HFF-Myc (cell line): ENCODE measurements at regions not wholly inside any gene's neighbourhood (a gene's known extent, or its start where the extent isn't known, plus 50 kb on each side); places are given as distances from the start of the nearest gene placed in this dataset.
"Not testable (repeated sequence)": the region's sequence is repeated elsewhere in the genome, so short reads cannot be mapped to it uniquely, and the experiment has no call there.

Source experiments
- DNase-seq: peaks from one replicate; pipeline ENCODE4 v3.0.0-alpha.2; 2011; ENCODE audit warnings: low read depth; ENCODE audit errors: extremely low read depth
- H3K4me3 ChIP-seq: replicated peaks from 2 replicates; pipeline ENCODE4 v1.5.1; 2011; ENCODE audit warnings: low read depth, mild to moderate bottlenecking, control low read depth, low read length
- TF ChIP-seq, protein P1 (sequence below): IDR thresholded peaks from 2 replicates; pipeline ENCODE4 v1.5.1; 2012; ENCODE audit warnings: mild to moderate bottlenecking, low read depth, low read length, control low read depth; ENCODE audit errors: missing control alignments

- no peak for DNase-seq
- no peak overlapping the region for H3K4me3 ChIP-seq
- TF ChIP-seq, protein P1, sequence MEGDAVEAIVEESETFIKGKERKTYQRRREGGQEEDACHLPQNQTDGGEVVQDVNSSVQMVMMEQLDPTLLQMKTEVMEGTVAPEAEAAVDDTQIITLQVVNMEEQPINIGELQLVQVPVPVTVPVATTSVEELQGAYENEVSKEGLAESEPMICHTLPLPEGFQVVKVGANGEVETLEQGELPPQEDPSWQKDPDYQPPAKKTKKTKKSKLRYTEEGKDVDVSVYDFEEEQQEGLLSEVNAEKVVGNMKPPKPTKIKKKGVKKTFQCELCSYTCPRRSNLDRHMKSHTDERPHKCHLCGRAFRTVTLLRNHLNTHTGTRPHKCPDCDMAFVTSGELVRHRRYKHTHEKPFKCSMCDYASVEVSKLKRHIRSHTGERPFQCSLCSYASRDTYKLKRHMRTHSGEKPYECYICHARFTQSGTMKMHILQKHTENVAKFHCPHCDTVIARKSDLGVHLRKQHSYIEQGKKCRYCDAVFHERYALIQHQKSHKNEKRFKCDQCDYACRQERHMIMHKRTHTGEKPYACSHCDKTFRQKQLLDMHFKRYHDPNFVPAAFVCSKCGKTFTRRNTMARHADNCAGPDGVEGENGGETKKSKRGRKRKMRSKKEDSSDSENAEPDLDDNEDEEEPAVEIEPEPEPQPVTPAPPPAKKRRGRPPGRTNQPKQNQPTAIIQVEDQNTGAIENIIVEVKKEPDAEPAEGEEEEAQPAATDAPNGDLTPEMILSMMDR, result no peak
Observed at GRCh38 chr21:22154579-22155274, 1156.5 kb downstream of the NCAM2 start.

DNA sequence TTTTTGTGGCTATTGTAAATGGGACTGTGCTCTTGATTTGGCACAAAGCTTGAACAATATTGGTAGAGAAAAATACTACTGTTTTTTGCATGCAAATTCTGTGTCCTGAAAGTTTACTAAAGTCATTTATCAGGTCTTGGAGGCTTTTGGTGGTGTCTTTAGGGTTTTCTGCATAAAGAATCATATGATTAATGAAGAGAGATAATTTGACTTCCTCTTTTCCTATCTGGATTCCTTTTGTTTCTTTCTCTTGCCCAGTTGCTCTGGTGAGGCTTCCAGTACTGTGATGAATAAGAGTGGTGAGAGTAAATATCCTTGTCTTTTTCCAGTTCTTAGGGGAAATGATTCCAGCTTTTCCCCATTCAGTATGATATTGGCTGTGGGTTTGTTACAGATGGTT, 1166.7 kb downstream of the NCAM2 start:
- no peak for DNase-seq
- no peak overlapping the region for H3K4me3 ChIP-seq
- TF ChIP-seq, protein P1, result no peak

DNA sequence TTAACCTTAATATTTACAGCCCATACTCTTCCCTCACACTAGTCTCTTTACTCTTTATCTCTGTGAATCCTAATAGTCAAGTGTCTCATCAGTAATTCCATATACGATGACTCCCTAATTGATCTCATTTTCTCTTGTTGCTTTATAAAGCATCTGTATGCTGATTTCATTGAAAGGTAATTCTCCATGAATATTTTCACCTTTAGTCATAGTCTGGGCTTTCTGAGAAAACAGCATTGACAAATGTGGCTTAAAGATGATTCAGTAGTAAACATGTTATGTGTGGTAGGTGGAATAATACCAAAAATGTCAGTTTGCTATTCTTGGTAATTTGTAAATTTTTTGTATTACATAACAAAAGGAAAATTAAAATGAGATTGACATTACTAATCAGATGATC, 1176.5 kb downstream of the NCAM2 start:
- TF ChIP-seq, protein P1, result no peak
- no peak for DNase-seq
- H3K4me3 ChIP-seq, result no peak overlapping the region

DNA sequence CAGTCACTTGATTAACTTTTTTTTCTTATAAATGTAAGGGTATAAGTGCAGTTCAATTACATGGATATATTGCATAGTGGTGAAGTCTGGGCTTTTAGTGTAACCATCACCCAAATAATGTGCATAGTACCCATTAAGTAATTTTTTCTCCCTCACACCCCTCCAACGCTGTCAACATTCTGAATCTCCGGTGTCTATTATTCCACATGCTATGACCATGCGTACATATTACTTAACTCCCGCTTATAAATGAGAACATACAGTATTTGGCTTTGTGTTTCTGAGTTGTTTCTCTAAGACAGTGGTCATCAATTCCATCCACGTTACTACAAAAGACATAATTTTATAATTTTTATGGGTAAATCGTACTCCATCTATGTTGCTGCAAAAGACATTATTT, 1191.1 kb downstream of the NCAM2 start:
- no peak for DNase-seq

GRCh38 chr21:22191581-22191980, 1193.4 kb downstream of the NCAM2 start:
- no peak overlapping the region for H3K4me3 ChIP-seq
- DNase-seq, result no peak
- TF ChIP-seq, protein P1, result no peak

More for the DNA sequence above, 1191.1 kb downstream of the NCAM2 start:
- H3K4me3 ChIP-seq, result no peak overlapping the region
- TF ChIP-seq, protein P1, result no peak

DNA sequence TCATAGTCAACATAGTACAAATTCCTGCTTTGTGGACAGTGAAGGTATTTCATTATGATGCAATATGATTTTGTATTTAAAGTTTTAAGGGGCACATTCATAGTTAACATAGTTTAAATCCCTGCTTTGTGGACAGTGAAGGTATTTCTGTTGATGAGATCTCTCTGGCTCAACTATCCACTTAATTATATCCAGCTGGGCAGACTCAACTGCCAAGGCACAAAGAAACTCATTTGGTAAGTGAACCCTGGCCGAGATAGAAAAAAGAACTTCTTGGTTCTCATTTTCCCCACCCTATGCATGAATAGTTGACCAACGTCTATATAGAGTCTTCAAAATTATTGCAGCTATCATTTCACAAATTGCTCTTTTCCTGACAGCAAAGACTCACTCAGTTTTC, 1194.6 kb downstream of the NCAM2 start:
- DNase-seq, result no peak
- H3K4me3 ChIP-seq, result no peak overlapping the region
- TF ChIP-seq, protein P1, result no peak

- not testable (repeated sequence) for H3K4me3 ChIP-seq, DNase-seq
Observed at GRCh38 chr21:22194986-22195385, 1196.8 kb downstream of the NCAM2 start.
